Ovary (tissue), 7 donors: ENCODE measurements at regions not wholly inside any gene's neighbourhood (a gene's known extent, or its start where the extent isn't known, plus 50 kb on each side); places are given as distances from the start of the nearest gene placed in this dataset.

Experiments
- DNase-seq, 5 donors: peaks; one replicate each; pipeline ENCODE4 v3.0.0-alpha.2; 2019 to 2020
- H3K27ac ChIP-seq, 2 donors: fragments of 200-600 bp; one replicate each; pipeline versions ENCODE4 v1.5.1 to v1.8.0; 2019 to 2022
- H3K27me3 ChIP-seq: fragments of 200-600 bp; one replicate; pipeline ENCODE4 v1.8.0; 2022
- H3K36me3 ChIP-seq: fragments of 200-600 bp; sonication (generic); one replicate; pipeline ENCODE4 v1.5.1; 2019
- H3K4me1 ChIP-seq: one replicate; pipeline ENCODE4 v1.8.1; 2013; ENCODE audit warnings: mild to moderate bottlenecking, moderate library complexity; ENCODE audit not compliant: insufficient read depth
- H3K4me3 ChIP-seq: fragments of 200-600 bp; sonication (generic); one replicate; pipeline ENCODE4 v1.5.1; 2017
- H3K9me3 ChIP-seq, 2 donors: fragments of 200-600 bp in 1 of 2; sonication (generic) in 1 of 2; one replicate each; pipeline versions ENCODE4 v1.5.1 to v1.8.1; 2013 to 2019; ENCODE audit warnings: mild to moderate bottlenecking in 1 of 2, moderate library complexity in 1 of 2
- EP300 ChIP-seq: sonication (generic); formaldehyde crosslinking; IDR thresholded peaks from one replicate; pipeline ENCODE4 v1.6.1; 2017; ENCODE audit warnings: antibody characterized with exemption
- POLR2A ChIP-seq: fragments of 450-650 bp; IDR thresholded peaks from one replicate; pipeline ENCODE4 v1.6.1; 2017; ENCODE audit warnings: antibody characterized with exemption, mild to moderate bottlenecking, moderate library complexity
- WGBS, 3 donors: extraction: QIAGEN DNeasy Blood & Tissue Kit in 1 of 3; methylation state at CpG; one replicate each; pipeline versions ENCODE4 v1.1.5 to v1.1.7; 2013 to 2017; 5-methylcytosine and 5-hydroxymethylcytosine counted together
- intact Hi-C, 4 donors: fragments of 100-400 bp; cut with DNase I; formaldehyde crosslinking; loops; one replicate each; pipeline versions ENCODE4 v1.11.0 to v1.15.1; 2022 to 2023
- TF ChIP-seq, protein P1 (sequence below), 3 donors: fragments of 450-650 bp in 2 of 3; fragments of 200-600 bp in 1 of 3; IDR thresholded peaks; one replicate each; pipeline versions ENCODE4 v1.5.1 to v1.8.0; 2016 to 2022; ENCODE audit warnings: antibody characterized with exemption in 3 of 3, mild to moderate bottlenecking in 1 of 3
- donor health status: DM: no; HTN: no; CAD: no; lungs with moderate emphysema.
- donor health status: DM: no; HTN: no; CAD: no.
- donor health status: Bipolar disorder and iron deficiency.
- donor health status: DM: no; HTN: no; CAD: no.
- donor health status: DM: yes; HTN: yes; CAD: no.

DNA sequence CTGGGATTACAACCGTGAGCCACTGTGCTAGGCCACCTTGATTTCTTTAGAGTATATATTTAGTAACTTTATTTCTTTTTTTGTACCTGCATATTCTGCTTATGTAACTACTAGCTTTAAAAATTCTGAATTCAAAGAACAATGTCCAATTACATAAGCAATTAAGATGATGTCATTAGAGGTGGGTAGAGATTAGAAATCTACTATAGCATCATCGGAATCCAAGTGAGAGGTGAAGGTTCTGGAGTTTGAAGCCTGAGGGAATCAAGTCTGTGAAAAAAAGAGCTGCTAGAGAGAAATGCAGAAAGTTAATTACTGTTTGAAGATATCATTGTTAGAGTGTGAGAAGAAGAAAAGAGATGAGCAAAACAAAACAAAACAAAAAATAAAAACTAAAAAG lies 79.0 kb upstream of the ENPEP start:
- H3K36me3 ChIP-seq = no peaks in the 10 kb centered on the region
- H3K9me3 ChIP-seq = no peaks in the 10 kb centered on the region
- H3K27ac ChIP-seq = no peak overlapping the region
- TF ChIP-seq POLR2A (no peak), EP300 (no peak)
- TF ChIP-seq, protein P1, sequence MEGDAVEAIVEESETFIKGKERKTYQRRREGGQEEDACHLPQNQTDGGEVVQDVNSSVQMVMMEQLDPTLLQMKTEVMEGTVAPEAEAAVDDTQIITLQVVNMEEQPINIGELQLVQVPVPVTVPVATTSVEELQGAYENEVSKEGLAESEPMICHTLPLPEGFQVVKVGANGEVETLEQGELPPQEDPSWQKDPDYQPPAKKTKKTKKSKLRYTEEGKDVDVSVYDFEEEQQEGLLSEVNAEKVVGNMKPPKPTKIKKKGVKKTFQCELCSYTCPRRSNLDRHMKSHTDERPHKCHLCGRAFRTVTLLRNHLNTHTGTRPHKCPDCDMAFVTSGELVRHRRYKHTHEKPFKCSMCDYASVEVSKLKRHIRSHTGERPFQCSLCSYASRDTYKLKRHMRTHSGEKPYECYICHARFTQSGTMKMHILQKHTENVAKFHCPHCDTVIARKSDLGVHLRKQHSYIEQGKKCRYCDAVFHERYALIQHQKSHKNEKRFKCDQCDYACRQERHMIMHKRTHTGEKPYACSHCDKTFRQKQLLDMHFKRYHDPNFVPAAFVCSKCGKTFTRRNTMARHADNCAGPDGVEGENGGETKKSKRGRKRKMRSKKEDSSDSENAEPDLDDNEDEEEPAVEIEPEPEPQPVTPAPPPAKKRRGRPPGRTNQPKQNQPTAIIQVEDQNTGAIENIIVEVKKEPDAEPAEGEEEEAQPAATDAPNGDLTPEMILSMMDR (IDR thresholded peaks at IDR 0.05) = no peak
- no peaks in the 10 kb centered on the region for H3K27me3 ChIP-seq
- H3K4me3 ChIP-seq = no peak overlapping the region
- WGBS, 3 donors = 79 to 88% (median 87%) methylated on average over 2 of the region's 2 CpGs
- intact Hi-C loops = no loop called here
- H3K4me1 ChIP-seq = no peaks in the 10 kb centered on the region
- no peak for DNase-seq

DNA sequence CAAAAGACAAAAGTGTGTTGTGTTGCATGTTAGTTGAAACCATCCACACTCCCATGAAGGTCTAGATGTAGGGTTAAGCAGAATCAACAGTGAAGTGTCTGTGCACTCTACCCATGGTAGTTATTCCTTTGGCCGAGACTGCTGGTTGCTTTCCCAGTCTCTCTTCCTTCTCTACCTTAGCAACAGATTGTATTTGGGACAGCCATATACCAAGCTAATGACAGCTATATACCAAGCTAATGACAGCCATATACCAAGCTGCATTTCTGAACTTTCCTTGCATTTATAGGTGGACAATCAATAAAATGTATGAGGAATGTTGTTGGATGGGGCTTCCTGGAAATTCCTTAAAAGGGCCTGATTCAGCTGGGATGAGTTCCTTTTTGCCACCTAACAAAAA lies 80.5 kb upstream of the ENPEP start:
- H3K27me3 ChIP-seq = no peaks in the 10 kb centered on the region
- no peak overlapping the region for H3K27ac ChIP-seq
- no peak for DNase-seq
- intact Hi-C loops = no loop called here
- H3K36me3 ChIP-seq = no peaks in the 10 kb centered on the region
- 76 to 100% (median 93%) methylated on average over 1 of the region's 1 CpG for WGBS, 3 donors
- H3K4me3 ChIP-seq = no peak overlapping the region
- TF ChIP-seq, protein P1 (IDR thresholded peaks at IDR 0.05) = no peak
- TF ChIP-seq EP300 (no peak), POLR2A (no peak)
- H3K9me3 ChIP-seq = no peaks in the 10 kb centered on the region
- H3K4me1 ChIP-seq = no peaks in the 10 kb centered on the region

DNA sequence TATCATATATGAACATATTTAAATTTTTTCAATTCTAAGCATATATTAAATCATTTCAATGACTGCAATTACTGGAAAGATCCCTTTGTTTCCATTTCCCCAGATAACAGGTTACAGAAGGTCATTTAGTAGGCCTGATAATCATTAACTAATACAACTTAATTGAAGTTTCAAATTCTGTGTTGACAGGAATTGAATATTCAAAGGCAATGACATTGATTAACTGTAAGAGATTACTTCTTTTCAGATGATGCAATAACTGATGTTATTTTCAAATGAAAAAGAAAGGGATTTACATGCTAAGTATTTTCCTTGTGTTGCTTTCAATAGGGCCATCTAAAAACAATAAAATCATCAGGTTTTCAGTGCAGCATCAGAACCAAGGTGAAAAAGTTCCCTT lies 81.1 kb upstream of the ENPEP start:
- TF ChIP-seq POLR2A (no peak), EP300 (no peak)
- TF ChIP-seq, protein P1 (IDR thresholded peaks at IDR 0.05) = no peak
- no peak overlapping the region for H3K4me3 ChIP-seq
- intact Hi-C loops = no loop called here
- no peaks in the 10 kb centered on the region for H3K9me3 ChIP-seq
- H3K27me3 ChIP-seq = no peaks in the 10 kb centered on the region
- no peak overlapping the region for H3K27ac ChIP-seq
- no peak for DNase-seq
- H3K36me3 ChIP-seq = no peaks in the 10 kb centered on the region
- H3K4me1 ChIP-seq = no peaks in the 10 kb centered on the region

DNA sequence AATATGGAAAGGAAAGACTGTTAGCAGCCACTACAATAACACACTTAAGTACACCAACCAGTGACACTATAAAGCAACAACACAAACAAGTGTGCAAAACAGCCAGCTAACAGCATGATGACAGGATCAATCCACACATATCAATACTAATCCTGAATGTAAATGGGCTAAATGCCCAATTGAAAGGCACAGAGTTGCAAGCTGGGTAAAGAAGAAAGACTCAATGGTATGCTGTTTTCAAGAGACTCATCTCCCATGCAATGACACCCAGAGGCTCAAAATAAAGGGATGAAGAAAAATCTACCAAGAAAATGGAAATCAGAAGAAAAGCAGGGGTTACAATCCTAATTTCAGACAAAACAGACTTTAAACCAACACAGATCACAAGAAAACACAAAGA lies 94.2 kb upstream of the ENPEP start:
- H3K36me3 ChIP-seq = no peaks in the 10 kb centered on the region
- no peaks in the 10 kb centered on the region for H3K4me1 ChIP-seq
- DNase-seq = no peak
- TF ChIP-seq, protein P1 (IDR thresholded peaks at IDR 0.05) = no peak
- TF ChIP-seq POLR2A (no peak), EP300 (no peak)
- no peaks in the 10 kb centered on the region for H3K27me3 ChIP-seq
- no peak overlapping the region for H3K27ac ChIP-seq
- H3K9me3 ChIP-seq = no peaks in the 10 kb centered on the region
- no peak overlapping the region for H3K4me3 ChIP-seq
- intact Hi-C loops = no loop called here

DNA sequence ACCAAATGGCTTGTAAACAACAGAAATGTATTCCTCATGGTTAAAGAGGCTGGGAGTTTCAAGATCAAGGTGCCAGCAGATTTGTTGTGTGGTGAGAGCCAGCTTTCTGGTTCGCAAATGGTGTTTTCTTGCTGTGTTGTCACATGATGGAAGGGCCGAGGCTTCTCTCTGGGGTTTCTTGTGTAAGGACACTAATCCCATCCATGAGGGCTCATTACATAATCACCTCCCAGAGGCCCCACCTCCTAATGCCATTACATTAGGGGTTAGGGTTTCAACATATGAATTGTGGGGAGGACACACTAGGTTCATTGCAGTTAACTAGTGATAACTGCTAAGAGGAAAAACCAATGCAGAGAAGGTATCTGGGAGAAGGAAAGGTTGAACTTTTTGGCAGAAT lies 103.5 kb upstream of the ENPEP start:
- no peak for DNase-seq
- Histone ChIP-seq H3K27ac (no peak overlapping the region), H3K27me3 (no peaks in the 10 kb centered on the region), H3K4me3 (no peak overlapping the region), H3K9me3 (no peaks in the 10 kb centered on the region), H3K36me3 (no peaks in the 10 kb centered on the region), H3K4me1 (no peaks in the 10 kb centered on the region)
- TF ChIP-seq EP300 (no peak), POLR2A (no peak)
- TF ChIP-seq, protein P1 (IDR thresholded peaks at IDR 0.05) = no peak
- 38 to 75% (median 70%) methylated on average over 2 of the region's 2 CpGs for WGBS, 3 donors
- intact Hi-C loops = no loop called here
